ENCODE measurements at regions not wholly inside any gene's neighbourhood (a gene's known extent, or its start where the extent isn't known, plus 50 kb on each side); places are given as distances from the start of the nearest gene placed in this dataset.

DNA sequence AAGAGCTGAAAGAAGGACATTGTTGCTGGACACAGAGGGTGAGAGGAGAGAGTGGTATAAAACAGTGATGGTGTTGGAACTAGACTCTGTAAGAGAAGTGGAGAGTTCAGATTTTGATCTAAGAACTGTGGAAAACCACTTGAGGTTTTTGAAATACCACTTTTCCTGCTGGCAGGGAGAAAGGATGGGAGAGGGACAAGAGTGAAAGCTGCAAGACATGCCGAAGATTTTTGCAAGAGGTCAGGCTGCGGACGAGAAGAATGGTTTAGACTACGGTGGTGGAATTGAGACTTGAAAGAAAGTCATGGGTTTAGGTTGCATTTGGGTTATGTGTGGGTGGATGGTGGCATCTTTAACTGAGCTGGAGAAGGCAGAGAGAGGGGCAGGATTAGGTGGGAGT lies 202.2 kb upstream of the RPS23 start (continued):
- TF ChIP-seq, protein P1, sequence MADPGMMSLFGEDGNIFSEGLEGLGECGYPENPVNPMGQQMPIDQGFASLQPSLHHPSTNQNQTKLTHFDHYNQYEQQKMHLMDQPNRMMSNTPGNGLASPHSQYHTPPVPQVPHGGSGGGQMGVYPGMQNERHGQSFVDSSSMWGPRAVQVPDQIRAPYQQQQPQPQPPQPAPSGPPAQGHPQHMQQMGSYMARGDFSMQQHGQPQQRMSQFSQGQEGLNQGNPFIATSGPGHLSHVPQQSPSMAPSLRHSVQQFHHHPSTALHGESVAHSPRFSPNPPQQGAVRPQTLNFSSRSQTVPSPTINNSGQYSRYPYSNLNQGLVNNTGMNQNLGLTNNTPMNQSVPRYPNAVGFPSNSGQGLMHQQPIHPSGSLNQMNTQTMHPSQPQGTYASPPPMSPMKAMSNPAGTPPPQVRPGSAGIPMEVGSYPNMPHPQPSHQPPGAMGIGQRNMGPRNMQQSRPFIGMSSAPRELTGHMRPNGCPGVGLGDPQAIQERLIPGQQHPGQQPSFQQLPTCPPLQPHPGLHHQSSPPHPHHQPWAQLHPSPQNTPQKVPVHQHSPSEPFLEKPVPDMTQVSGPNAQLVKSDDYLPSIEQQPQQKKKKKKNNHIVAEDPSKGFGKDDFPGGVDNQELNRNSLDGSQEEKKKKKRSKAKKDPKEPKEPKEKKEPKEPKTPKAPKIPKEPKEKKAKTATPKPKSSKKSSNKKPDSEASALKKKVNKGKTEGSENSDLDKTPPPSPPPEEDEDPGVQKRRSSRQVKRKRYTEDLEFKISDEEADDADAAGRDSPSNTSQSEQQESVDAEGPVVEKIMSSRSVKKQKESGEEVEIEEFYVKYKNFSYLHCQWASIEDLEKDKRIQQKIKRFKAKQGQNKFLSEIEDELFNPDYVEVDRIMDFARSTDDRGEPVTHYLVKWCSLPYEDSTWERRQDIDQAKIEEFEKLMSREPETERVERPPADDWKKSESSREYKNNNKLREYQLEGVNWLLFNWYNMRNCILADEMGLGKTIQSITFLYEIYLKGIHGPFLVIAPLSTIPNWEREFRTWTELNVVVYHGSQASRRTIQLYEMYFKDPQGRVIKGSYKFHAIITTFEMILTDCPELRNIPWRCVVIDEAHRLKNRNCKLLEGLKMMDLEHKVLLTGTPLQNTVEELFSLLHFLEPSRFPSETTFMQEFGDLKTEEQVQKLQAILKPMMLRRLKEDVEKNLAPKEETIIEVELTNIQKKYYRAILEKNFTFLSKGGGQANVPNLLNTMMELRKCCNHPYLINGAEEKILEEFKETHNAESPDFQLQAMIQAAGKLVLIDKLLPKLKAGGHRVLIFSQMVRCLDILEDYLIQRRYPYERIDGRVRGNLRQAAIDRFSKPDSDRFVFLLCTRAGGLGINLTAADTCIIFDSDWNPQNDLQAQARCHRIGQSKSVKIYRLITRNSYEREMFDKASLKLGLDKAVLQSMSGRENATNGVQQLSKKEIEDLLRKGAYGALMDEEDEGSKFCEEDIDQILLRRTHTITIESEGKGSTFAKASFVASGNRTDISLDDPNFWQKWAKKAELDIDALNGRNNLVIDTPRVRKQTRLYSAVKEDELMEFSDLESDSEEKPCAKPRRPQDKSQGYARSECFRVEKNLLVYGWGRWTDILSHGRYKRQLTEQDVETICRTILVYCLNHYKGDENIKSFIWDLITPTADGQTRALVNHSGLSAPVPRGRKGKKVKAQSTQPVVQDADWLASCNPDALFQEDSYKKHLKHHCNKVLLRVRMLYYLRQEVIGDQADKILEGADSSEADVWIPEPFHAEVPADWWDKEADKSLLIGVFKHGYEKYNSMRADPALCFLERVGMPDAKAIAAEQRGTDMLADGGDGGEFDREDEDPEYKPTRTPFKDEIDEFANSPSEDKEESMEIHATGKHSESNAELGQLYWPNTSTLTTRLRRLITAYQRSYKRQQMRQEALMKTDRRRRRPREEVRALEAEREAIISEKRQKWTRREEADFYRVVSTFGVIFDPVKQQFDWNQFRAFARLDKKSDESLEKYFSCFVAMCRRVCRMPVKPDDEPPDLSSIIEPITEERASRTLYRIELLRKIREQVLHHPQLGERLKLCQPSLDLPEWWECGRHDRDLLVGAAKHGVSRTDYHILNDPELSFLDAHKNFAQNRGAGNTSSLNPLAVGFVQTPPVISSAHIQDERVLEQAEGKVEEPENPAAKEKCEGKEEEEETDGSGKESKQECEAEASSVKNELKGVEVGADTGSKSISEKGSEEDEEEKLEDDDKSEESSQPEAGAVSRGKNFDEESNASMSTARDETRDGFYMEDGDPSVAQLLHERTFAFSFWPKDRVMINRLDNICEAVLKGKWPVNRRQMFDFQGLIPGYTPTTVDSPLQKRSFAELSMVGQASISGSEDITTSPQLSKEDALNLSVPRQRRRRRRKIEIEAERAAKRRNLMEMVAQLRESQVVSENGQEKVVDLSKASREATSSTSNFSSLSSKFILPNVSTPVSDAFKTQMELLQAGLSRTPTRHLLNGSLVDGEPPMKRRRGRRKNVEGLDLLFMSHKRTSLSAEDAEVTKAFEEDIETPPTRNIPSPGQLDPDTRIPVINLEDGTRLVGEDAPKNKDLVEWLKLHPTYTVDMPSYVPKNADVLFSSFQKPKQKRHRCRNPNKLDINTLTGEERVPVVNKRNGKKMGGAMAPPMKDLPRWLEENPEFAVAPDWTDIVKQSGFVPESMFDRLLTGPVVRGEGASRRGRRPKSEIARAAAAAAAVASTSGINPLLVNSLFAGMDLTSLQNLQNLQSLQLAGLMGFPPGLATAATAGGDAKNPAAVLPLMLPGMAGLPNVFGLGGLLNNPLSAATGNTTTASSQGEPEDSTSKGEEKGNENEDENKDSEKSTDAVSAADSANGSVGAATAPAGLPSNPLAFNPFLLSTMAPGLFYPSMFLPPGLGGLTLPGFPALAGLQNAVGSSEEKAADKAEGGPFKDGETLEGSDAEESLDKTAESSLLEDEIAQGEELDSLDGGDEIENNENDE (IDR thresholded peaks at IDR 0.05; ENCODE audit: insufficient replicate concordance, low read length): no peak
- TF ChIP-seq JUND (IDR thresholded peaks at IDR 0.05; ENCODE audit: low read length) (no peak), BRCA1 (IDR thresholded peaks at IDR 0.05; ENCODE audit: low read depth, low read length) (no peak)

Measured in H1 (cell line).